ENCODE measurements at regions not wholly inside any gene's neighbourhood (a gene's known extent, or its start where the extent isn't known, plus 50 kb on each side); places are given as distances from the start of the nearest gene placed in this dataset.
"Not testable (repeated sequence)": the region's sequence is repeated elsewhere in the genome, so short reads cannot be mapped to it uniquely, and the experiment has no call there.

DNA sequence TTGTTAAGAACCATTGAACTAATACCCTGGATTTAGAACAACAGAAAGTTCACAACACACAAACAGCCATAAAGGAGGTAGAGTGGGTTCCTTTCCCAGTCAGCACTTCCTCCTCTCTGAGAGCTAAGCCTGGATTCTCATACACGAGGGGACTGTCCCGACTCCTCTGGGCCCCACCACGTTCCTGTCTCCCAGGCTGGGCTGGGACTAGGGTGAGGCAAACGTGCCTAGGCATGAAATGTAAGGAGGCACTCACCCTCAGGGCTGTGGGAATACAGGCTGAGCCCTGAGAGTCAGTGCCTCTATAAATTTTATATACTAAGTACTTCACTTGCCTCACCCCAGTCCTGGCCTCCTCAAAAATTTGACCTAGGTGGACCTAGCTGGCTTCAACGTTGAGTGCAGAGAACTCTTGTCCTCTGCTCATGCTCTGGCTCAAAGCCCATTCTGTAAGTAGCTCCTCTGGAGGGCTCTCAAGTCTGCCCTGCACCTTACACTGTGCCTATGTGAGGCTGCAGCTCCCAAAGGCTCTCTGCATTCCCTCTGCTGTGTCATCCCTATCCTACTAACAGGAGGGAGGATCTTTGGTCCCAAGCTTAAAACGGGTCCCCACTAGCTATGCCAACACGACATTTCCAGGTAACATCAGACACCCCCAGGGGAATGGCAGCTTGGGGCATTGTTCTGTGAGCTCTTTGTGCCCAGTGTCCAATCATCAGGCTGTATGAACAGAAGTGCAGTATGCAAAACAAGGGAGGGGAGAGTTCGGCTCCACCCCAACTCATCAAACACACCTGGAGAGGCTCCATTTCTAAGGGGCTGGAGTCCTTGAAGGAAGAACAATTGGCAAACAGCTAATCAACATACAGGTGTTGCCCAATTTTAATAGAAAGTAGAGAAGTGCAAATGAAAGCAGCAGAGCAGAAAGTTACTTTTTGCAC, 233.2 kb downstream of the RPLP1 start:
- no peak for DNase-seq

- no peak for DNase-seq
Observed at GRCh38 chr15:69686626-69687025, 234.0 kb downstream of the RPLP1 start.

- no peak for DNase-seq
Observed at GRCh38 chr15:69689133-69689532, 236.5 kb downstream of the RPLP1 start.

DNA sequence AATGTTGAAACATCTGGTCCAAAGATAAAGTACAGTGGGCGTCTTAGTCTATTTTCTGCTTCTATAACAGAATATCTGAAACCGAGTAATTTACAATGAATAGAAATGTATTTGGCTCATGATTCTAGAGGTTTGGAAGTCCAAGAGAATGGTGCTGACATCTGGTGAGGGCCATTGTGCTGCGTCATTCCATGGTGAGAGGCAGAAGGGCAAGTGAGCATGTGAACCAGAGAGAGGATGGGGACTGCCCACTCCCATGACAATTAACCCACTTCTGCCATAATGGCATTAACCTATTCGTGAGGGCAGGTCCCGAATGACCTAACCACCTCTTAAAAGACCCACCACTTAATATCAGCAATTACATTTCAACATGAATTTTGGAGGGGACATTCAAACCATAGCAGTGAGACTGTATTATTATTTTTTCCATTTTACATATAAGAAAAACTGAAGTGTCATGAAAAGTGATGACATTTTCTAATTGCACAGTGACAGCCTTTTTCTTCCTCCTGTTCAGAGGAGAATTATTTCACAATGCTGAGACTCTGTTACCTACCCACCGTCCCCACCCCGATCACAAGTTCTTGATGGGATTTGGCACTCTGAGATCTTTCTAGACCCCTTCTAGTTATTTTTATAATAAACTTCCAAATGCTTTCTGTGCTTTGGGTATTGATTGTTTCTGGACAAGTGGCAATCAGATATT, 238.8 kb downstream of the RPLP1 start:
- no peak for DNase-seq

DNA sequence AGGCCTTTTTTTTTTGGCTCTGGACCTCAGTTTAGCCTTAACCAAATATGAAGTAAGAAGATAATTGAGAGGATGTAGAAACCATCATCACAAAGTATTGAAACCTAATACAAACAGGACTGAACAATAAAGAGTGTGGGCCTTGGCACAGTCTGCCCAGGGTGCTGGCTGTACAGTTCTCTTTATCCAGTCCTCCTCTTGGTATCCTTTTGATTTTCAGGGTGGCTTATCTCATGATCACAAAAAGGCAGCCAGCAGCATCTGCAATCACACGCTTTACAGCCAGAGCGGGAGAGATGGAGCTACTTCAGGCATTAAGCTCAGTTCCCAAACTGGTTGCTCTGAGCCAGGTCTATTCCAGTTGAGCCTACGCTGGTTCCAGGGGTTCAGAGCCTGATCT, 239.7 kb downstream of the RPLP1 start:
- no peak for DNase-seq

DNA sequence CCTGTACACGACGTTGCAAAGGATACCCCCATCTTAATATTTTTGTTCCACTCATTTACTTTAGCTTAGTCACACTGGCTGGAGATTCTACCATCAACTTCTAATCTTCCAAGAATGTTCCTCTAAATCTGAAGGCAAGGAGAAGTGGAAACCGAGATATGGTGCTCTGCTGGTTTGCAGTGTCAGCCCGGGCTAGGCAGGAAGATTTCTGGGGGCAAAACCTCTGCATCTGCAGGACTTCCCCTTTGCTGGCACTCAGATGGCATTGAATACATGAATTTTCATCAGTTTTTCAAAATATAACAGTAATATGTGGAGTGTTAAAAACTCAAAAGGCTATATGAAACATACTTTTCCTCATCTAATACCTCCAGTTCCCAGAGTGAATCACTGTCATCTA, 240.4 kb downstream of the RPLP1 start:
- no peak for DNase-seq

- DNase-seq = no peak
Observed at GRCh38 chr15:69696946-69697345, 244.3 kb downstream of the RPLP1 start.

- peak; percentile 20 for DNase-seq
Observed at GRCh38 chr15:69697916-69698315, 245.3 kb downstream of the RPLP1 start.

GRCh38 chr15:69699096-69699495, 246.5 kb downstream of the RPLP1 start:
- DNase-seq = no peak

DNA sequence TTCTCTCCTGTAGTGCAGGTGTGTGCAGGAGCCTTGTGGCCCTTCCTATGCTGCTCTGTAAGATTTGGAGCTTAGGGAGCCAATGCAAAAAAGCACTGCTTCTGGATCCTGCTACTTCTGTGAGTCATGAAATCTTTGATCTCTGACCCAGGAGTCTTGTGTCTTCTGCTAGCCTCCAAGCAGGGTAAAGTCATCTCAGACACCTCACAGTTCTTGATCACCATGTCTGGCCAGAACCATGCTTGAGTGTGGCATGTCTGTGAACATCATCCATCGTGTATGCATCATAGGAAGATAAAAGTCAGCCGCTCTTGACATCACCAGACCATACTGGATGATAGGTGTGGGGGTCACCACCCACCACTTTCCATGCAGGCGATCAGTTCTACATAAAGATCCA, 247.8 kb downstream of the RPLP1 start:
- no peak for DNase-seq

- DNase-seq = no peak
Observed at GRCh38 chr15:69701198-69701597, 248.6 kb downstream of the RPLP1 start.

GRCh38 chr15:69703532-69704187, 251.0 kb downstream of the RPLP1 start:
- no peak for DNase-seq

GRCh38 chr15:69704229-69704628, 251.6 kb downstream of the RPLP1 start:
- no peak for DNase-seq

DNA sequence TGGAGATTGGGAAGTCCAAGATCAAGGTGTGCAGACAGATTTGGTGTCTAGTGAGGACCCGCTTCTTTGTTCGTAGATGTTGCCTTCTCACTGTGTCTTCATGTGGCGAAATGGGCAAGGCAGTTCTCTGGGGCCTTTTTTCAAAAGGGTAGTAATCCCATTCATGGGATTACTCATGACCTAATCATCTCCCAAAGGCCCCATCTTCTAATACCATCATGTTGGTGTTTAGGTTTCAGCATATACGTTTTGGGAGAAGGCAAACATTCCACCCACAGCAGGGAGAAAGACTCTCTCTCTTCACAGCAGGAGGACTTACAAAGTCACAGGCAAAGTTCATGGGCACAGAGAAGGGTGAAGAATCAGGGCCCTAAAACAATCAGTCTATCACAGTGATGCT, 252.1 kb downstream of the RPLP1 start:
- DNase-seq = no peak

- no peak for DNase-seq
Observed at GRCh38 chr15:69706353-69707097, 253.9 kb downstream of the RPLP1 start.

- not testable (repeated sequence) for DNase-seq
Observed at GRCh38 chr15:69707241-69707640, 254.6 kb downstream of the RPLP1 start.

DNA sequence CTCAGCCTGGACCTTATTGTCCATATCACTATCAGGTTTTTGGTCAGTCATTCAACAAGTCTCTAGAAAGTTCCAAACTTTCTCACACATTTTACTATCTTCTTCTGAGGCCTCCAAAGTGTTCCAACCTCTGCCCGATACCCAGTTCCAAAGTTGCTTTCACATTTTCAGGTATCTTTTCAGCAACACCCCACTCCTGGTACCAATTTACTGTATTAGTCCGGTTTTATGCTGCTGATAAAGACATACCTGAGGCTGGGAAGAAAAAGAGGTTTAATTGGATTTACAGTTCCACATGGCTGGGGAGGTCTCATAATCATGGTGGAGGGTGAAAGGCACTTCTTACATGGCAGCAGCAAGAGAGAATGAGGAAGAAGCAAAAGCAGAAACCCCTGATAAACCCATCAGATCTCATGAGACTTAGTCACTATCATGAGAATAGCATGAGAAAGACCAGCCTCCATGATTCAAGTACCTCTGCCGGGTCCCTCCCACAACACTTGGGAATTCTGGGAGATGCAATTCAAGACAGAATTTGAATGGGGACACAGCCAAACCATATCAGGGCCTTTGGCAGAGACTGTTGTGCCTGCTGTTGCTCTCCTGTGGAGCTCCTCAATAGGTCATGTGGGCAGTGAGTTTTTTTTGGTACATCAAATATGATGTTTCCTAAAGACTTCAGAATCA, 256.0 kb downstream of the RPLP1 start:
- DNase-seq = not testable (repeated sequence)

GRCh38 chr15:69712991-69713390, 260.4 kb downstream of the RPLP1 start:
- no peak for DNase-seq

- DNase-seq = no peak
Observed at GRCh38 chr15:69713726-69714559, 261.3 kb downstream of the RPLP1 start.

DNA sequence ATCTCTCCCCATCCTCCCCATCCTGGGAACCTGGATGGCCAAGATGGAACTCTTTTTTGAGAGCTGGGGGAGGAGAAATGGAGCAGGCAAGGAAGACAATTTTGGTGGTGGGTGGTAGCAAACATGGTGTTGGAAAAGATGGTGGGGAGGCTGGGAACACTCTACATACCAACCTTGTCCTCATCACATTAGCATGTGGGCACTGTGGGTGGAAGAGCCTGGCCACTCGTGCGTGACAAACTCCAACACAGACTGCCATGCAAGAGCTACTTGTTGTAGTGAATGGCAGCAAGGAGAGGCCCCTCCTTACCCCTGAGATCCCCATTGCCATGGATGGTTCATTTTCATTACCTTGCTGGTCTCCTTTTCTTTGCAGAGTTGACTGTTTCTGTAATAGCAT, 262.6 kb downstream of the RPLP1 start:
- no peak for DNase-seq

DNA sequence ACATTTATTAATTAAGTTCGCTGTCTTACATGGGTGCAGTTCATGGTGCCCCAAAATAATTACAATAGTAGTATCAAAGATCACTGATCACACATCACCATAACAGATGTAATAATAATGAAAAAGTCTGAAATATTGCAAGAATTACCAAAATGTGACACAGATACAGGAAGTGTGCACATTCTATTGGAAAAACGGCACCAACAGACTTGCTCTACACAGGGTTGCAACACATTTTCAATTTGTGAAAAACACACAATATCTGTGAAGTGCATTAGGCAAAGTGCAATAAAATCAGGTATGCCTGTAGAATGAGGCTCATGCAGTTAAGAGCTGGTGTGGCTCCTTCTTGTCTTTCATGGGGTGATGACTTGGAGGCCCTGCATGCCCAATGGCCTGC, 265.8 kb downstream of the RPLP1 start:
- no peak for DNase-seq

All from midbrain (tissue), 1 donor.